ENCODE measurements at regions not wholly inside any gene's neighbourhood (a gene's known extent, or its start where the extent isn't known, plus 50 kb on each side); places are given as distances from the start of the nearest gene placed in this dataset.

DNA sequence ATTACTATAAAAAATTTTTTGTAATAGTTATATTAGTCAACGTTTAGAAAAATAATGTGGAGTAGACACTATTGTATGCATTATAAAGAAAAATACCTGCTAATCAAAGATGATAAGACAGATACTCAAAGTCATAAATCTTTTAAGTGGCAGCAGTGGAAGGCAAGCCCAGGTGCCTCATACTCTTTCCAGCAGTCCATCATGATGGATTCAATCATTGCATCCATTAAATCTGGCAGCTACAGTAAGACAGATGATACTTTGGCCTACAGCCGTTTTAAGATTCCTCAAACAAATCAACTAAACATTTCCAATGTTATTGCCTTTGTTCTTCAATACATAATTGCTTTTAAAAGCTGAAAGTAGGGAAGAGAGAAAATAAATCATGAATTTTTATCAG is 1392.9 kb upstream of the NUDT12 start:
- Histone ChIP-seq H3K36me3 (replicated peaks) (no peaks in the 10 kb centered on the region), H3K4me3 (ENCODE audit: low read depth, low read length) (no peak overlapping the region), H3K27ac (no peak overlapping the region), H3K27me3 (replicated peaks) (no peaks in the 10 kb centered on the region)
- in situ Hi-C loops (cut with HindIII; ENCODE audit: low pct_ligation_motif_present, low sequenced_read_pairs), result no loop called here
- TF ChIP-seq, protein P1, sequence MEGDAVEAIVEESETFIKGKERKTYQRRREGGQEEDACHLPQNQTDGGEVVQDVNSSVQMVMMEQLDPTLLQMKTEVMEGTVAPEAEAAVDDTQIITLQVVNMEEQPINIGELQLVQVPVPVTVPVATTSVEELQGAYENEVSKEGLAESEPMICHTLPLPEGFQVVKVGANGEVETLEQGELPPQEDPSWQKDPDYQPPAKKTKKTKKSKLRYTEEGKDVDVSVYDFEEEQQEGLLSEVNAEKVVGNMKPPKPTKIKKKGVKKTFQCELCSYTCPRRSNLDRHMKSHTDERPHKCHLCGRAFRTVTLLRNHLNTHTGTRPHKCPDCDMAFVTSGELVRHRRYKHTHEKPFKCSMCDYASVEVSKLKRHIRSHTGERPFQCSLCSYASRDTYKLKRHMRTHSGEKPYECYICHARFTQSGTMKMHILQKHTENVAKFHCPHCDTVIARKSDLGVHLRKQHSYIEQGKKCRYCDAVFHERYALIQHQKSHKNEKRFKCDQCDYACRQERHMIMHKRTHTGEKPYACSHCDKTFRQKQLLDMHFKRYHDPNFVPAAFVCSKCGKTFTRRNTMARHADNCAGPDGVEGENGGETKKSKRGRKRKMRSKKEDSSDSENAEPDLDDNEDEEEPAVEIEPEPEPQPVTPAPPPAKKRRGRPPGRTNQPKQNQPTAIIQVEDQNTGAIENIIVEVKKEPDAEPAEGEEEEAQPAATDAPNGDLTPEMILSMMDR (IDR thresholded peaks at IDR 0.05; ENCODE audit: low read depth, low read length, missing control alignments), result no peak
- DNase-seq, result no peak

DNA sequence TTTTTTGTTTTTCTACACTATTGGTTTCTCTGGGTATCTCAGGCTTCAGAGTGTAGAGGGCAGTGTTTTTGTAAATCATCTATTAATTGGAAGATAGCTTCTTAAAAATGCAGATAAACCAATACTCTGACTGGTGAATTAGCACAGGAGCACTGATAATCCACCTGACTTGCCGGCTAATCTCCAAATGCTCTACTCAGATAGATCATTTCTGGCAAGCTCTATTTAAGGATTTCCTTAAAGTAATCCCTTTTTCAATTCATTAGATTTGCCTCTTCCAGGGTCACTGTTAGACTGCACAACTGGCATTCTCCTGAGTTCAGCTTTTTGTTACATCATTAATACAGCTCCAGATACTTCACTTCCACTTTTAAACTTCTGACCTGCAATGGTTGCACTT is 1390.3 kb upstream of the NUDT12 start:
- Histone ChIP-seq H3K27me3 (replicated peaks) (no peaks in the 10 kb centered on the region), H3K4me3 (ENCODE audit: low read depth, low read length) (no peak overlapping the region), H3K36me3 (replicated peaks) (no peaks in the 10 kb centered on the region), H3K27ac (no peak overlapping the region)
- TF ChIP-seq, protein P1 (IDR thresholded peaks at IDR 0.05; ENCODE audit: low read depth, low read length, missing control alignments), result no peak
- in situ Hi-C loops (cut with HindIII; ENCODE audit: low pct_ligation_motif_present, low sequenced_read_pairs), result no loop called here
- DNase-seq, result no peak

DNA sequence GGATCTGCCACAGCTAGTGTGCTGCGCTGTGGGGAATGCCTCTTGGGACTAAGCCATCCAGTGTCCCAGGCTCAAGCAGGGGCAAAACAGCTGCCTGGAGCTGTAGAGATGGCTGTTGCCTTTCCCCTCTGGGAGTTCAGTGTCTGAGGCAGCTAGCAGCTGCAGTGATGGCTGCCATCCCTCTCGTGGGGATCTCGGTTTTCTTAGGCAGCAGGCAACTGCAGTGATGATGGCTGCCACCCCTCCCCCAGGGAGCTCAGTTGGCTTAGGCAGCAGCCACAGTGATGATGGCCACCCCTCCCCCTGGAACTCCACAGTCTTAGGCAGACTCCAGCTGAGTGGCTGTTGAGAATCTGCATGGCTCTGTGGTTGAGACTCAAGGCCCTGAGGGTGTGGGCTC is 1389.2 kb upstream of the NUDT12 start:
- Histone ChIP-seq H3K27ac (no peak overlapping the region), H3K36me3 (replicated peaks) (no peaks in the 10 kb centered on the region), H3K27me3 (replicated peaks) (no peaks in the 10 kb centered on the region), H3K4me3 (ENCODE audit: low read depth, low read length) (no peak overlapping the region)
- DNase-seq, result no peak
- in situ Hi-C loops (cut with HindIII; ENCODE audit: low pct_ligation_motif_present, low sequenced_read_pairs), result no loop called here
- TF ChIP-seq, protein P1 (IDR thresholded peaks at IDR 0.05; ENCODE audit: low read depth, low read length, missing control alignments), result no peak

DNA sequence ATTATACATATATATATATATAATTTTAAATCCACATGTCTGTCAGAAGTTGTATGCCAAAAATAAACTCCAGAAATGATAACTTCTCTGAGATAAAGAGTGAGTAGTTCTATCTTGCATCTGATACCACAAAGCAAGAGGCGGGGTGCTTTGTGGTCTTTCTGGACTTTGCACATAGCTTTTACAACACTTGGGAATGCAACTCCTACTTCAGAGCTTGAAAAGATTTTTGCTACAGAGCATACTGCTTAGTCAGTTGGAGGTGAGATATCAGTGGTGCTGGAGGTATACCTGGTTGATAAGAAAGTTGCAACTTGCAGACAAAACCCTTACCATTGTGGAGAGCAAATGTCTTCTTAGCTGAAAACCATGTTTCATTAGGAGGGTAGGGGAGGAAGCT is 1384.5 kb upstream of the NUDT12 start:
- no peaks in the 10 kb centered on the region for H3K36me3 ChIP-seq (replicated peaks)
- TF ChIP-seq, protein P1 (IDR thresholded peaks at IDR 0.05; ENCODE audit: low read depth, low read length, missing control alignments), result no peak
- DNase-seq, result no peak

DNA sequence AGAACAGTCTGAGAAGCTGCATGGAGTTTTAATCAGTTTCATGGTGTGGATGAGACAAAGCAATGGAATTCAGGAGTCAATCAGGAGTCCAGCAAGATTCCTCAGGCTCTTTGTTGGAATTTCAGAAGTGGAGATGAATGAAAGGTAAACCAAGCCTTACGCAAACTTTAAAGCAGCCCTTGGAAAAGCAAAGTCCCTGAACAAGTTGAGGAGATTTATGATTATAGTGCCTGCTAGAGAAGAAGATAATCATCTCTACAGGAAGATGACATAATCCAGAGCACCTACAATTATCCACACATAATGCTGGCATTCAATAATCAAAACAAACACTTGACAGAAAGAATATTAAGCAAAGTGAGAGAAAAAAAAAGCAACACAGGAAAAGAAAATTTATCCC is 1380.1 kb upstream of the NUDT12 start:
- in situ Hi-C loops (cut with HindIII; ENCODE audit: low pct_ligation_motif_present, low sequenced_read_pairs), result no loop called here
- TF ChIP-seq, protein P1 (IDR thresholded peaks at IDR 0.05; ENCODE audit: low read depth, low read length, missing control alignments), result no peak
- no peak overlapping the region for H3K4me3 ChIP-seq (ENCODE audit: low read depth, low read length)
- no peaks in the 10 kb centered on the region for H3K27me3 ChIP-seq (replicated peaks)
- no peak overlapping the region for H3K27ac ChIP-seq
- no peak for DNase-seq
- no peaks in the 10 kb centered on the region for H3K36me3 ChIP-seq (replicated peaks)

More for the DNA sequence above, 1384.5 kb upstream of the NUDT12 start:
- H3K27me3 ChIP-seq (replicated peaks), result no peaks in the 10 kb centered on the region
- H3K27ac ChIP-seq, result no peak overlapping the region
- in situ Hi-C loops (cut with HindIII; ENCODE audit: low pct_ligation_motif_present, low sequenced_read_pairs), result no loop called here
- no peak overlapping the region for H3K4me3 ChIP-seq (ENCODE audit: low read depth, low read length)

DNA sequence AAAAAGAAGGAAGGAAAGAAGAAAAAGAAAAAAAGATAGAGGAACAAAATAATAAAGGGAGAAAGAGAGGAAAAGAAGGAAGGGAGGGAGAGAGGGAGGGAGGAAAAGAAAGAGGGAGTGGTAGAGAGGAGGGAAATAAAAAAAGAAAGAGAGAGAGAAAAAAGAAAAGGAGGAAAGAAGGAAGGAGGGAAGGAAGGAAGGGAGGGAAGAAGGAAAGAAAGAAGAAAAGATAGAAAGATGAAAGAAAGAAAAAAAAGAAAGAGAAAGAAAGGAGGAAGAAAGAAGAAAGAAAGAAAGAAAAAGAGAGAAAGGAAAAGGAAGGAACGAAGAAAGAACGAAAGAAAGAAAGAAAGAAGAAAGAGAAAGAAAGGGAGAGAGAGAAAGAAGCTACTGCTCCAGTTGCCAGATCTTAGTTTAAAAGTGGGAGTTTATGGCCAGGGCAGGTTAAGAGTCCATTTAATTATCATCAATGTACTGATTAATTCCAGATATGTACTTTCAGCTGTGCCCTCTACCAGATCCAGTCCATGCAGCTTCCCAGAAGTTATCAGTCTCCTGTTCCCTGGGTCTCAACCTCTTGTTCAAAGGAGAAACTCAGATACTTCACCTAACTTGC is 1378.5 kb upstream of the NUDT12 start:
- H3K4me3 ChIP-seq (ENCODE audit: low read depth, low read length), result no peak overlapping the region
- no peaks in the 10 kb centered on the region for H3K27me3 ChIP-seq (replicated peaks)
- no peak overlapping the region for H3K27ac ChIP-seq
- TF ChIP-seq, protein P1 (IDR thresholded peaks at IDR 0.05; ENCODE audit: low read depth, low read length, missing control alignments), result no peak
- H3K36me3 ChIP-seq (replicated peaks), result no peaks in the 10 kb centered on the region
- in situ Hi-C loops (cut with HindIII; ENCODE audit: low pct_ligation_motif_present, low sequenced_read_pairs), result no loop called here
- DNase-seq, result no peak
